IMR-90 (cell line): ENCODE measurements at regions not wholly inside any gene's neighbourhood (a gene's known extent, or its start where the extent isn't known, plus 50 kb on each side); places are given as distances from the start of the nearest gene placed in this dataset.

Experiments used
- ATAC-seq: fragments of 200-7000 bp; cut with Tn5 transposase; 2 replicates; pipeline ENCODE4 v1.9.1; 2020; ENCODE audit warnings: low read depth, mild to moderate bottlenecking, moderate library complexity
- BruUV-seq: library from RNA; stranded (reverse); fragments of 400-500 nt; replicated peaks from 2 replicates; lab custom pipeline; 2021; lab: Mats Ljungman, UMichigan
- CTCF ChIA-PET: fragments of 300-600 bp; formaldehyde crosslinking; extraction: SDS; loops from one replicate; lab custom pipeline; 2021; ENCODE audit warnings: antibody characterized with exemption; lab: Yijun Ruan, JAX
- POLR2A ChIA-PET: fragments of 300-600 bp; sonication (Branson Sonifier 250); formaldehyde crosslinking; loops from one replicate; lab custom pipeline; 2022; ENCODE audit warnings: antibody characterized with exemption; ENCODE audit not compliant: unreplicated experiment; lab: Charles Lee
- DNase-seq: peaks from one replicate; pipeline ENCODE4 v3.0.0; 2013
- H2AFZ ChIP-seq: replicated peaks from 2 replicates; pipeline ENCODE3; 2013; ENCODE audit warnings: low read length, mild to moderate bottlenecking; ENCODE audit not compliant: poor library complexity
- H2AK5ac ChIP-seq: 2 replicates; pipeline ENCODE4 v1.6.1; 2013; ENCODE audit warnings: low read depth, low read length, inconsistent platforms
- H2AK9ac ChIP-seq: replicated peaks from 2 replicates; pipeline ENCODE3; 2013; ENCODE audit warnings: mild to moderate bottlenecking, low read depth, low read length, moderate library complexity; ENCODE audit not compliant: poor library complexity
- H2BK120ac ChIP-seq: 2 replicates; pipeline ENCODE4 v1.6.1; 2013; ENCODE audit warnings: low read depth, low read length, inconsistent platforms
- H2BK15ac ChIP-seq: 3 replicates; pipeline ENCODE4 v1.6.1; 2013; ENCODE audit warnings: low read depth, low read length, inconsistent platforms
- H2BK20ac ChIP-seq: 2 replicates; pipeline ENCODE4 v1.6.1; 2013; ENCODE audit warnings: low read depth, mild to moderate bottlenecking, inconsistent platforms, low read length, moderate library complexity
- H2BK5ac ChIP-seq: 2 replicates; pipeline ENCODE4 v1.6.1; 2013; ENCODE audit warnings: mild to moderate bottlenecking, low read depth, low read length, inconsistent platforms; ENCODE audit not compliant: poor library complexity, severe bottlenecking
- H3K14ac ChIP-seq: replicated peaks from 2 replicates; pipeline ENCODE4 v1.6.1; 2013; ENCODE audit warnings: low read depth, low read length, inconsistent platforms
- H3K18ac ChIP-seq: 2 replicates; pipeline ENCODE4 v1.6.1; 2013; ENCODE audit warnings: low read depth, low read length, control low read depth
- H3K23ac ChIP-seq: 2 replicates; pipeline ENCODE4 v1.6.1; 2013; ENCODE audit warnings: low read depth, low read length, inconsistent platforms
- H3K27ac ChIP-seq: 2 replicates; pipeline ENCODE4 v1.5.1; 2013; ENCODE audit warnings: mild to moderate bottlenecking, control low read depth, low read length; ENCODE audit not compliant: insufficient read depth
- H3K27me3 ChIP-seq: 2 replicates; pipeline ENCODE4 v1.6.1; 2013; ENCODE audit warnings: low read length; ENCODE audit not compliant: control insufficient read depth, insufficient read depth
- H3K36me3 ChIP-seq: 2 replicates; pipeline ENCODE4 v1.6.1; 2013; ENCODE audit warnings: low read length, mixed read lengths; ENCODE audit not compliant: control insufficient read depth, insufficient read depth
- H3K4ac ChIP-seq: 2 replicates; pipeline ENCODE4 v1.6.1; 2013; ENCODE audit warnings: low read depth, low read length, inconsistent platforms
- H3K4me1 ChIP-seq: 2 replicates; pipeline ENCODE4 v1.6.1; 2013; ENCODE audit warnings: low read length, mixed read lengths; ENCODE audit not compliant: control insufficient read depth, insufficient read depth
- H3K4me2 ChIP-seq: 2 replicates; pipeline ENCODE4 v1.6.1; 2013; ENCODE audit warnings: low read depth, mild to moderate bottlenecking, control low read depth, low read length, moderate library complexity
- H3K4me3 ChIP-seq: 2 replicates; pipeline ENCODE4 v1.5.1; 2013; ENCODE audit warnings: low read depth, mild to moderate bottlenecking, control low read depth, low read length, moderate library complexity; ENCODE audit not compliant: insufficient read depth
- H3K56ac ChIP-seq: 2 replicates; pipeline ENCODE4 v1.6.1; 2013; ENCODE audit warnings: low read length, inconsistent platforms; ENCODE audit not compliant: insufficient read depth; ENCODE audit errors: extremely low read depth
- H3K79me1 ChIP-seq, 2 experiments: 2 replicates each; pipeline ENCODE4 v1.6.1; 2013; ENCODE audit warnings: low read length in 2 of 2, inconsistent platforms in 1 of 2, low read depth in 1 of 2
- H3K9ac ChIP-seq: 2 replicates; pipeline ENCODE4 v1.6.1; 2013; ENCODE audit warnings: low read depth, low read length, control low read depth
- H3K9me1 ChIP-seq: 2 replicates; pipeline ENCODE4 v1.6.1; 2013; ENCODE audit warnings: low read length, inconsistent platforms; ENCODE audit not compliant: insufficient read depth
- H3K9me3 ChIP-seq: 2 replicates; pipeline ENCODE4 v1.6.1; 2013; ENCODE audit warnings: low read length; ENCODE audit not compliant: control insufficient read depth, insufficient read depth
- H4K20me1 ChIP-seq: 2 replicates; pipeline ENCODE4 v1.6.1; 2013; ENCODE audit warnings: low read length, inconsistent platforms; ENCODE audit not compliant: insufficient read depth
- H4K5ac ChIP-seq: 2 replicates; pipeline ENCODE4 v1.6.1; 2013; ENCODE audit warnings: mild to moderate bottlenecking, low read depth, low read length, control low read depth
- H4K8ac ChIP-seq, 2 experiments: 2 replicates each; pipeline ENCODE4 v1.6.1; 2013; ENCODE audit warnings: low read depth in 2 of 2, low read length in 2 of 2, control low read depth in 1 of 2, inconsistent platforms in 1 of 2
- H4K91ac ChIP-seq: 2 replicates; pipeline ENCODE4 v1.6.1; 2013; ENCODE audit warnings: low read depth, low read length, inconsistent platforms; ENCODE audit not compliant: insufficient read depth
- CEBPB ChIP-seq: IDR thresholded peaks from 2 replicates; pipeline ENCODE4 v1.6.1; 2012; ENCODE audit warnings: low read depth, low read length, improper control_type of control experiment
- CHD1 ChIP-seq: IDR thresholded peaks from 2 replicates; pipeline ENCODE4 v1.6.1; 2012; ENCODE audit warnings: low read depth, low read length, improper control_type of control experiment
- FOS ChIP-seq: fragments of 150-350 bp; IDR thresholded peaks from 2 replicates; pipeline ENCODE4 v1.6.1; 2016; ENCODE audit warnings: low read depth, low read length
- MAFK ChIP-seq: IDR thresholded peaks from 2 replicates; pipeline ENCODE4 v1.6.1; 2012; ENCODE audit warnings: low read depth, low read length, improper control_type of control experiment
- MAZ ChIP-seq: IDR thresholded peaks from 2 replicates; pipeline ENCODE4 v1.6.1; 2012; ENCODE audit warnings: low read depth, mild to moderate bottlenecking, low read length, improper control_type of control experiment, moderate library complexity, borderline replicate concordance
- POLR2A ChIP-seq: IDR thresholded peaks from 2 replicates; pipeline ENCODE4 v1.6.1; 2012; ENCODE audit warnings: mild to moderate bottlenecking, low read depth, low read length
- RCOR1 ChIP-seq: IDR thresholded peaks from 2 replicates; pipeline ENCODE4 v1.6.1; 2012; ENCODE audit warnings: mild to moderate bottlenecking, low read length, improper control_type of control experiment; ENCODE audit not compliant: insufficient replicate concordance
- USF2 ChIP-seq: fragments of 150-350 bp; IDR thresholded peaks from 2 replicates; pipeline ENCODE4 v1.6.1; 2017; ENCODE audit warnings: mild to moderate bottlenecking, antibody characterized with exemption, low read length, low read depth
- dilution Hi-C: fragments of 300-500 bp; cut with HindIII; formaldehyde crosslinking; loops from one replicate; pipeline ENCODE4 v1.14.3; 2018; ENCODE audit warnings: low sequenced_read_pairs; ENCODE audit not compliant: unreplicated experiment
- in situ Hi-C: fragments of 300-500 bp; cut with MboI; formaldehyde crosslinking; loops from 3 replicates; pipeline ENCODE4 v1.14.3; 2019; ENCODE audit warnings: low sequenced_read_pairs, inconsistent platforms, mixed read lengths
- intact Hi-C: fragments of 100-400 bp; cut with micrococcal nuclease; formaldehyde crosslinking; loops from 2 replicates; pipeline ENCODE4 v1.10.0; 2022

DNA sequence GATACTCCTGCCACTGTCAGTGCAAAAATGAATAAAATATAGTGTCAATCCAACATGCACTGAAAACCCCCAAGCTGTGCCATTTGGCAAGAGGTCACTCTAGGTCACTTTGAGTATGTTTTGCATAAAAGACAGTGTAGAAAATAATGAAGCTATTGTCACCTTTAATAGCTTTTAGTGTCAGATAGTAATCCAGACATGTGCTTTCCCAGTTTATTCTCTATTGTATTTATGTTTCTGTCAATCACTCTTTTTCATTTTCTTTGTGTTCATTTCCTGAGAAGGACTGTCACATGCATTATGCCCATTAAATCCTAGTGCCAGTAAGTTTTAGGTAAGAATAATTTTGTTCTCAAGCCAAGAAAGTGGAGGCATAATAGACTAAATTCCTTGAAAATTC, 1073.9 kb upstream of the CDH2 start:
- Histone ChIP-seq H3K9me1 (no peaks in the 10 kb centered on the region), H3K23ac (no peak overlapping the region), H3K9me3 (no peaks in the 10 kb centered on the region), H2BK120ac (no peak overlapping the region), H2AFZ (no peak overlapping the region), H3K4me2 (no peak overlapping the region), H2BK15ac (no peak overlapping the region), H4K91ac (no peak overlapping the region), H2BK20ac (no peak overlapping the region), H3K56ac (no peak overlapping the region), H3K9ac (no peak overlapping the region), H3K27me3 (no peaks in the 10 kb centered on the region), H2AK5ac (no peak overlapping the region), H3K36me3 (no peaks in the 10 kb centered on the region), H3K14ac (no peak overlapping the region), H3K18ac (no peak overlapping the region), H4K8ac (no peak overlapping the region), H3K4ac (no peak overlapping the region), H2AK9ac (no peak overlapping the region), H2BK5ac (no peak overlapping the region), H4K5ac (no peak overlapping the region), H3K4me3 (no peak overlapping the region), H3K4me1 (no peaks in the 10 kb centered on the region), H3K79me1 (no peaks in the 10 kb centered on the region), H4K20me1 (no peaks in the 10 kb centered on the region), H3K27ac (no peak overlapping the region)
- no TSS peak for BruUV-seq
- ChIA-PET CTCF (no interaction called here), POLR2A (no interaction called here)
- intact Hi-C loops: no loop called here
- ATAC-seq (no peak), DNase-seq (no peak)
- dilution Hi-C loops: no loop called here
- in situ Hi-C loops: no loop called here
- TF ChIP-seq USF2: no peak
- TF ChIP-seq RCOR1: no peak
- no peak for TF ChIP-seq CEBPB
- no peak for TF ChIP-seq POLR2A
- TF ChIP-seq CHD1: no peak
- TF ChIP-seq FOS: no peak
- TF ChIP-seq MAZ: no peak
- TF ChIP-seq MAFK: no peak
